GM12878 (cell line): ENCODE measurements at regions not wholly inside any gene's neighbourhood (a gene's known extent, or its start where the extent isn't known, plus 50 kb on each side); places are given as distances from the start of the nearest gene placed in this dataset.

ENCODE experiments used
- ATAC-seq: fragments of 200-7000 bp; cut with Tn5 transposase; 3 replicates; pipeline ENCODE4 v1.9.1; 2020; ENCODE audit warnings: mild to moderate bottlenecking, moderate library complexity
- BruUV-seq: library from RNA; stranded (reverse); fragments of 400-500 nt; replicated peaks from 2 replicates; lab custom pipeline; 2021; lab: Mats Ljungman, UMichigan
- CTCF ChIA-PET: fragments of 300-600 bp; sonication (Branson Sonifier 250); formaldehyde crosslinking; extraction: SDS; loops from one replicate; lab custom pipeline; 2021; ENCODE audit warnings: inconsistent platforms; lab: Yijun Ruan, JAX
- POLR2A ChIA-PET: fragments of 350-600 bp; formaldehyde crosslinking; extraction: SDS; loops from one replicate; lab custom pipeline; 2021; ENCODE audit warnings: inconsistent platforms; lab: Charles Lee
- RAD21 ChIA-PET: fragments of 300-600 bp; sonication (Branson Sonifier 250); formaldehyde crosslinking; loops from one replicate; lab custom pipeline; 2023; ENCODE audit warnings: antibody characterized with exemption; ENCODE audit not compliant: unreplicated experiment; lab: Charles Lee
- SMC1A ChIA-PET: fragments of 300-600 bp; sonication (Branson Sonifier 250); formaldehyde crosslinking; loops from one replicate; lab custom pipeline; 2023; ENCODE audit not compliant: unreplicated experiment, uncharacterized antibody; lab: Charles Lee
- DNase-seq: peaks from one replicate; pipeline ENCODE4 v3.0.0-alpha.2; 2011; ENCODE audit warnings: low read depth, low spot score
- FAIRE-seq: peaks from 3 replicates; lab custom pipeline; 2011; peaks lifted over from hg19 to GRCh38; lab: Jason Lieb, UNC
- H2AFZ ChIP-seq: 2 replicates; pipeline ENCODE4 v1.6.0; 2011; ENCODE audit warnings: low read depth, low read length, control low read depth; ENCODE audit not compliant: control insufficient read depth
- H3K27ac ChIP-seq: 2 replicates; pipeline ENCODE4 v1.5.1; 2011; ENCODE audit warnings: control low read depth; ENCODE audit not compliant: control insufficient read depth, insufficient read depth
- H3K27me3 ChIP-seq, 2 experiments: replicated peaks in 1 of 2; 2 replicates each; pipeline versions ENCODE4 v1.6.0 to v1.6.1; 2011; ENCODE audit warnings: low read length in 1 of 2; ENCODE audit not compliant: control insufficient read depth in 2 of 2, insufficient read depth in 2 of 2
- H3K36me3 ChIP-seq, 2 experiments: 2 replicates each; pipeline ENCODE4 v1.5.1; 2011; ENCODE audit warnings: low read length in 1 of 2; ENCODE audit not compliant: control insufficient read depth in 2 of 2, insufficient read depth in 2 of 2
- H3K4me1 ChIP-seq: 2 replicates; pipeline ENCODE4 v1.6.1; 2011; ENCODE audit warnings: mild to moderate bottlenecking, low read length, moderate library complexity, mixed read lengths; ENCODE audit not compliant: control insufficient read depth, insufficient read depth
- H3K4me2 ChIP-seq: 2 replicates; pipeline ENCODE4 v1.6.0; 2011; ENCODE audit warnings: control low read depth; ENCODE audit not compliant: control insufficient read depth, insufficient read depth
- H3K4me3 ChIP-seq: fragments of 200-600 bp; sonication (generic); 2 replicates; pipeline ENCODE4 v1.5.1; 2016
- H3K79me2 ChIP-seq: 2 replicates; pipeline ENCODE4 v1.6.0; 2011; ENCODE audit warnings: low read length; ENCODE audit not compliant: control insufficient read depth, insufficient read depth
- H3K9ac ChIP-seq: 2 replicates; pipeline ENCODE4 v1.8.0; 2011; ENCODE audit warnings: low read length, control low read depth, mixed read lengths; ENCODE audit not compliant: control insufficient read depth, insufficient read depth
- H3K9me3 ChIP-seq: replicated peaks from 3 replicates; pipeline ENCODE4 v1.5.1; 2011; ENCODE audit warnings: mild to moderate bottlenecking, low read length; ENCODE audit not compliant: control insufficient read depth, insufficient read depth
- H4K20me1 ChIP-seq: 2 replicates; pipeline ENCODE4 v1.6.0; 2011; ENCODE audit not compliant: control insufficient read depth, insufficient read depth
- CBFB ChIP-seq: IDR thresholded peaks from 2 replicates; pipeline ENCODE4 v1.6.1; 2016; ENCODE audit warnings: antibody characterized with exemption, low read depth
- HCFC1 ChIP-seq: fragments of 150-350 bp; IDR thresholded peaks from 2 replicates; pipeline ENCODE4 v1.6.1; 2014; ENCODE audit warnings: low read length
- MXI1 ChIP-seq: fragments of 150-350 bp; IDR thresholded peaks from 2 replicates; pipeline ENCODE4 v1.6.1; 2011; ENCODE audit warnings: low read depth, mild to moderate bottlenecking, inconsistent platforms, low read length, improper control_type of control experiment
- MYB ChIP-seq: fragments of 150-350 bp; IDR thresholded peaks from 2 replicates; pipeline ENCODE4 v1.6.1; 2014; ENCODE audit warnings: mild to moderate bottlenecking, low read depth, low read length, borderline replicate concordance
- POLR2A ChIP-seq: IDR thresholded peaks from 2 replicates; pipeline ENCODE4 v1.6.1; 2011; ENCODE audit warnings: low read depth, mild to moderate bottlenecking, low read length
- RCOR1 ChIP-seq: conservative IDR thresholded peaks from 2 replicates; pipeline ENCODE4 v1.6.1; 2012; ENCODE audit warnings: low read depth, low read length, improper control_type of control experiment
- RELB ChIP-seq: fragments of 450-650 bp; IDR thresholded peaks from 2 replicates; pipeline ENCODE4 v1.6.1; 2017; ENCODE audit warnings: low read depth, mild to moderate bottlenecking, moderate library complexity
- SKIL ChIP-seq: fragments of 450-650 bp; IDR thresholded peaks from 2 replicates; pipeline ENCODE4 v1.6.1; 2017; ENCODE audit warnings: mild to moderate bottlenecking, low read depth, inconsistent platforms; ENCODE audit not compliant: poor library complexity, severe bottlenecking
- ZBTB4 ChIP-seq: fragments of 450-650 bp; formaldehyde crosslinking; IDR thresholded peaks from 2 replicates; pipeline ENCODE4 v1.4.0; 2022; ENCODE audit warnings: mild to moderate bottlenecking, moderate library complexity
- ZNF687 ChIP-seq: fragments of 450-650 bp; IDR thresholded peaks from 2 replicates; pipeline ENCODE4 v1.6.1; 2017; ENCODE audit warnings: mild to moderate bottlenecking, moderate library complexity
- WGBS: methylation state at CpG from one replicate; pipeline ENCODE4 v1.1.6; 2016; ENCODE audit warnings: low lambda C conversion rate; ENCODE audit not compliant: insufficient replicate concordance, insufficient coverage; ENCODE audit errors: missing lambda C conversion rate; 5-methylcytosine and 5-hydroxymethylcytosine counted together
- in situ Hi-C: fragments of 300-500 bp; cut with MboI; formaldehyde crosslinking; loops from 9 replicates; pipeline ENCODE4 v1.14.3; 2018; ENCODE audit warnings: mixed read lengths
- intact Hi-C: fragments of 100-400 bp; cut with micrococcal nuclease; formaldehyde crosslinking; loops from one replicate; pipeline ENCODE4 v1.14.2; 2022; ENCODE audit not compliant: unreplicated experiment

- H4K20me1 ChIP-seq, result no peaks in the 10 kb centered on the region
- H3K4me2 ChIP-seq, result no peak overlapping the region
- H3K9me3 ChIP-seq, result no peaks in the 10 kb centered on the region
- WGBS, result 90% methylated on average over 7 of the region's 12 CpGs
- H3K36me3 ChIP-seq, result no peaks in the 10 kb centered on the region
- no peak overlapping the region for H3K9ac ChIP-seq
- no peak for FAIRE-seq
- RAD21 ChIA-PET, result no interaction called here
- POLR2A ChIA-PET, result no interaction called here
- CTCF ChIA-PET, result no interaction called here
- no peak for ATAC-seq
- SMC1A ChIA-PET, result no interaction called here
- H2AFZ ChIP-seq, result no peak overlapping the region
- H3K27ac ChIP-seq, result no peak overlapping the region
- intact Hi-C loops, result no loop called here
- no peaks in the 10 kb centered on the region for H3K27me3 ChIP-seq
- no peak for DNase-seq
- no peaks in the 10 kb centered on the region for H3K4me1 ChIP-seq
- no peak for TF ChIP-seq HCFC1
- TF ChIP-seq ZBTB4 (CRISPR knock-in tag), result no peak
- TF ChIP-seq MXI1, result no peak
- TF ChIP-seq RCOR1, result no peak
- TF ChIP-seq SKIL, result no peak
- TF ChIP-seq POLR2A, result no peak
- TF ChIP-seq CBFB, result no peak
- TF ChIP-seq ZNF687, result no peak
- TF ChIP-seq MYB, result no peak
- no peak for TF ChIP-seq RELB
- H3K79me2 ChIP-seq, result no peaks in the 10 kb centered on the region
- H3K4me3 ChIP-seq, result no peak overlapping the region
- no TSS peak for BruUV-seq
- in situ Hi-C loops, result no loop called here
Measured at GRCh38 chr4:36003051-36003450, 241.3 kb downstream of the ARAP2 start.
